T1000 (cell line): ENCODE measurements at regions not wholly inside any gene's neighbourhood (a gene's known extent, or its start where the extent isn't known, plus 50 kb on each side); places are given as distances from the start of the nearest gene placed in this dataset.
"Not testable (repeated sequence)": the region's sequence is repeated elsewhere in the genome, so short reads cannot be mapped to it uniquely, and the experiment has no call there.

ENCODE experiments used
- DNase-seq: peaks from one replicate; lab custom pipeline; 2025; ENCODE audit warnings: mixed read lengths; lab: John Stamatoyannopoulos, UW

GRCh38 chr9:30127371-30127770 is 2257.1 kb upstream of the ACO1 start:
- DNase-seq, result no peak

- DNase-seq, result no peak
Measured at GRCh38 chr9:30140407-30140806, 2244.0 kb upstream of the ACO1 start.

GRCh38 chr9:30160570-30160969 is 2223.9 kb upstream of the ACO1 start:
- no peak for DNase-seq

- DNase-seq, result no peak
Measured at GRCh38 chr9:30172206-30172605, 2212.2 kb upstream of the ACO1 start.

- no peak for DNase-seq
Measured at GRCh38 chr9:30178610-30179009, 2205.8 kb upstream of the ACO1 start.

GRCh38 chr9:30193421-30193820 is 2191.0 kb upstream of the ACO1 start:
- no peak for DNase-seq

GRCh38 chr9:30196941-30197340 is 2187.5 kb upstream of the ACO1 start:
- no peak for DNase-seq

- no peak for DNase-seq
Measured at GRCh38 chr9:30197453-30197852, 2187.0 kb upstream of the ACO1 start.

- DNase-seq, result no peak
Measured at GRCh38 chr9:30197954-30198353, 2186.5 kb upstream of the ACO1 start.

GRCh38 chr9:30198463-30199309 is 2185.8 kb upstream of the ACO1 start:
- no peak for DNase-seq

GRCh38 chr9:30201024-30201423 is 2183.4 kb upstream of the ACO1 start:
- no peak for DNase-seq

GRCh38 chr9:30235068-30235467 is 2149.4 kb upstream of the ACO1 start:
- DNase-seq, result no peak

GRCh38 chr9:30235564-30235963 is 2148.9 kb upstream of the ACO1 start:
- DNase-seq, result no peak

GRCh38 chr9:30239878-30240277 is 2144.6 kb upstream of the ACO1 start:
- no peak for DNase-seq

GRCh38 chr9:30243467-30243866 is 2141.0 kb upstream of the ACO1 start:
- DNase-seq, result no peak

GRCh38 chr9:30244877-30245276 is 2139.6 kb upstream of the ACO1 start:
- no peak for DNase-seq

GRCh38 chr9:30250872-30251271 is 2133.6 kb upstream of the ACO1 start:
- no peak for DNase-seq

- no peak for DNase-seq
Measured at GRCh38 chr9:30258094-30258493, 2126.3 kb upstream of the ACO1 start.

GRCh38 chr9:30280229-30280900 is 2104.1 kb upstream of the ACO1 start:
- no peak for DNase-seq

- DNase-seq, result no peak
Measured at GRCh38 chr9:30289435-30289834, 2095.0 kb upstream of the ACO1 start.

- not testable (repeated sequence) for DNase-seq
Measured at GRCh38 chr9:30292026-30292425, 2092.4 kb upstream of the ACO1 start.

- DNase-seq, result no peak
Measured at GRCh38 chr9:30293231-30293630, 2091.2 kb upstream of the ACO1 start.

- no peak for DNase-seq
Measured at GRCh38 chr9:30299126-30299780, 2085.2 kb upstream of the ACO1 start.
